ENCODE measurements at regions not wholly inside any gene's neighbourhood (a gene's known extent, or its start where the extent isn't known, plus 50 kb on each side); places are given as distances from the start of the nearest gene placed in this dataset.

- TF ChIP-seq CTCF (IDR thresholded peaks at IDR 0.05) (peak in 5 of 6 experiments; percentile 13 to 68 (median 57)), POLR2A (IDR thresholded peaks at IDR 0.05) (no peak)
These were observed 133.7 kb downstream of the NMUR2 start for GRCh38 chr5:152271420-152271819.

All from thyroid gland (tissue), 4 donors.